Osteocyte (in vitro differentiated cells): ENCODE measurements at regions not wholly inside any gene's neighbourhood (a gene's known extent, or its start where the extent isn't known, plus 50 kb on each side); places are given as distances from the start of the nearest gene placed in this dataset.

Experiments
- DNase-seq: peaks from one replicate; pipeline ENCODE4 v3.0.0; 2021; ENCODE audit warnings: mixed read lengths; ENCODE audit not compliant: unreplicated experiment; ENCODE audit errors: extremely low spot score
- H3K27ac Mint-ChIP-seq: one replicate; pipeline ENCODE4 v1.8.0; 2021; ENCODE audit warnings: mild to moderate bottlenecking, mixed read lengths; ENCODE audit not compliant: unreplicated experiment
- H3K27me3 Mint-ChIP-seq: one replicate; pipeline ENCODE4 v1.8.0; 2021; ENCODE audit warnings: mixed read lengths; ENCODE audit not compliant: unreplicated experiment
- H3K36me3 Mint-ChIP-seq: one replicate; pipeline ENCODE4 v1.8.0; 2021; ENCODE audit warnings: mixed read lengths; ENCODE audit not compliant: unreplicated experiment
- H3K4me1 Mint-ChIP-seq: one replicate; pipeline ENCODE4 v1.8.0; 2021; ENCODE audit warnings: mixed read lengths; ENCODE audit not compliant: unreplicated experiment
- H3K4me3 Mint-ChIP-seq: one replicate; pipeline ENCODE4 v1.8.0; 2021; ENCODE audit warnings: mild to moderate bottlenecking, moderate library complexity, mixed read lengths; ENCODE audit not compliant: unreplicated experiment
- H3K9me3 Mint-ChIP-seq: one replicate; pipeline ENCODE4 v1.8.0; 2021; ENCODE audit warnings: mixed read lengths; ENCODE audit not compliant: unreplicated experiment
- CTCF ChIP-seq: fragments of 200-600 bp; sonication (generic); IDR thresholded peaks from 2 replicates; pipeline ENCODE4 v1.5.0; 2021; ENCODE audit warnings: antibody characterized with exemption, mild to moderate bottlenecking, moderate library complexity

GRCh38 chr2:207413376-207413907, 116.3 kb upstream of the CREB1 start:
- Mint-ChIP-seq H3K4me3 (no peak overlapping the region), H3K4me1 (peaks cover 5% of the 10 kb centered on the region), H3K27ac (no peak overlapping the region), H3K9me3 (no peaks in the 10 kb centered on the region), H3K27me3 (no peaks in the 10 kb centered on the region), H3K36me3 (no peaks in the 10 kb centered on the region)
- no peak for TF ChIP-seq CTCF
- no peak for DNase-seq

- Mint-ChIP-seq H3K9me3 (no peaks in the 10 kb centered on the region), H3K4me1 (no peaks in the 10 kb centered on the region), H3K36me3 (no peaks in the 10 kb centered on the region), H3K27me3 (no peaks in the 10 kb centered on the region), H3K4me3 (no peak overlapping the region), H3K27ac (no peak overlapping the region)
- no peak for TF ChIP-seq CTCF
- DNase-seq: no peak
Measured at GRCh38 chr2:207416111-207416510, 113.7 kb upstream of the CREB1 start.

- TF ChIP-seq CTCF: no peak
- no peaks in the 10 kb centered on the region for H3K4me1 Mint-ChIP-seq
- H3K27me3 Mint-ChIP-seq: no peaks in the 10 kb centered on the region
- H3K27ac Mint-ChIP-seq: no peak overlapping the region
- no peak for DNase-seq
- no peaks in the 10 kb centered on the region for H3K9me3 Mint-ChIP-seq
- H3K4me3 Mint-ChIP-seq: no peak overlapping the region
- no peaks in the 10 kb centered on the region for H3K36me3 Mint-ChIP-seq
Measured at GRCh38 chr2:207416900-207417299, 112.9 kb upstream of the CREB1 start.

GRCh38 chr2:207417301-207417718, 112.5 kb upstream of the CREB1 start:
- Mint-ChIP-seq H3K4me1 (no peaks in the 10 kb centered on the region), H3K4me3 (no peak overlapping the region), H3K9me3 (no peaks in the 10 kb centered on the region), H3K36me3 (no peaks in the 10 kb centered on the region), H3K27ac (no peak overlapping the region), H3K27me3 (no peaks in the 10 kb centered on the region)
- no peak for DNase-seq
- no peak for TF ChIP-seq CTCF

GRCh38 chr2:207418419-207418818, 111.3 kb upstream of the CREB1 start:
- no peak overlapping the region for H3K27ac Mint-ChIP-seq
- H3K27me3 Mint-ChIP-seq: no peaks in the 10 kb centered on the region
- no peaks in the 10 kb centered on the region for H3K4me1 Mint-ChIP-seq
- no peak for TF ChIP-seq CTCF
- no peak overlapping the region for H3K4me3 Mint-ChIP-seq
- H3K36me3 Mint-ChIP-seq: no peaks in the 10 kb centered on the region
- H3K9me3 Mint-ChIP-seq: no peaks in the 10 kb centered on the region
- DNase-seq: no peak
